Osteocyte (in vitro differentiated cells): ENCODE measurements at regions not wholly inside any gene's neighbourhood (a gene's known extent, or its start where the extent isn't known, plus 50 kb on each side); places are given as distances from the start of the nearest gene placed in this dataset.

Experiments used
- DNase-seq: peaks from one replicate; pipeline ENCODE4 v3.0.0; 2021; ENCODE audit warnings: mixed read lengths; ENCODE audit not compliant: unreplicated experiment; ENCODE audit errors: extremely low spot score
- H3K27ac Mint-ChIP-seq: one replicate; pipeline ENCODE4 v1.8.0; 2021; ENCODE audit warnings: mild to moderate bottlenecking, mixed read lengths; ENCODE audit not compliant: unreplicated experiment
- H3K27me3 Mint-ChIP-seq: one replicate; pipeline ENCODE4 v1.8.0; 2021; ENCODE audit warnings: mixed read lengths; ENCODE audit not compliant: unreplicated experiment
- H3K36me3 Mint-ChIP-seq: one replicate; pipeline ENCODE4 v1.8.0; 2021; ENCODE audit warnings: mixed read lengths; ENCODE audit not compliant: unreplicated experiment
- H3K4me1 Mint-ChIP-seq: one replicate; pipeline ENCODE4 v1.8.0; 2021; ENCODE audit warnings: mixed read lengths; ENCODE audit not compliant: unreplicated experiment
- H3K4me3 Mint-ChIP-seq: one replicate; pipeline ENCODE4 v1.8.0; 2021; ENCODE audit warnings: mild to moderate bottlenecking, moderate library complexity, mixed read lengths; ENCODE audit not compliant: unreplicated experiment
- H3K9me3 Mint-ChIP-seq: one replicate; pipeline ENCODE4 v1.8.0; 2021; ENCODE audit warnings: mixed read lengths; ENCODE audit not compliant: unreplicated experiment
- CTCF ChIP-seq: fragments of 200-600 bp; sonication (generic); IDR thresholded peaks from 2 replicates; pipeline ENCODE4 v1.5.0; 2021; ENCODE audit warnings: antibody characterized with exemption, mild to moderate bottlenecking, moderate library complexity

GRCh38 chr5:43851741-43852140 is 248.8 kb downstream of the NNT start:
- Mint-ChIP-seq H3K4me1 (no peaks in the 10 kb centered on the region), H3K36me3 (no peaks in the 10 kb centered on the region), H3K27ac (no peak overlapping the region), H3K27me3 (peaks cover 4% of the 10 kb centered on the region), H3K9me3 (no peaks in the 10 kb centered on the region), H3K4me3 (no peak overlapping the region)
- TF ChIP-seq CTCF, result no peak
- DNase-seq, result no peak

GRCh38 chr5:43840424-43841125 is 237.6 kb downstream of the NNT start:
- TF ChIP-seq CTCF, result no peak
- Mint-ChIP-seq H3K4me3 (no peak overlapping the region), H3K27ac (no peak overlapping the region), H3K27me3 (peaks cover 8% of the 10 kb centered on the region), H3K9me3 (no peaks in the 10 kb centered on the region), H3K36me3 (no peaks in the 10 kb centered on the region), H3K4me1 (no peaks in the 10 kb centered on the region)
- no peak for DNase-seq

GRCh38 chr5:43839218-43839617 is 236.2 kb downstream of the NNT start:
- DNase-seq, result no peak
- H3K4me1 Mint-ChIP-seq, result no peaks in the 10 kb centered on the region
- no peaks in the 10 kb centered on the region for H3K36me3 Mint-ChIP-seq
- no peaks in the 10 kb centered on the region for H3K9me3 Mint-ChIP-seq
- no peak overlapping the region for H3K4me3 Mint-ChIP-seq
- no peak for TF ChIP-seq CTCF
- no peak overlapping the region for H3K27ac Mint-ChIP-seq
- H3K27me3 Mint-ChIP-seq, result peaks cover 8% of the 10 kb centered on the region

- Mint-ChIP-seq H3K36me3 (no peaks in the 10 kb centered on the region), H3K4me3 (no peak overlapping the region), H3K27me3 (peaks cover 7% of the 10 kb centered on the region), H3K9me3 (no peaks in the 10 kb centered on the region), H3K4me1 (no peaks in the 10 kb centered on the region), H3K27ac (no peak overlapping the region)
- TF ChIP-seq CTCF, result no peak
- no peak for DNase-seq
Observed at GRCh38 chr5:43837996-43838395, 235.0 kb downstream of the NNT start.

- no peak for TF ChIP-seq CTCF
- H3K4me1 Mint-ChIP-seq, result no peaks in the 10 kb centered on the region
- no peak overlapping the region for H3K27ac Mint-ChIP-seq
- no peak for DNase-seq
- H3K27me3 Mint-ChIP-seq, result peaks cover 4% of the 10 kb centered on the region
- H3K9me3 Mint-ChIP-seq, result no peaks in the 10 kb centered on the region
- H3K4me3 Mint-ChIP-seq, result no peak overlapping the region
- H3K36me3 Mint-ChIP-seq, result no peaks in the 10 kb centered on the region
Observed at GRCh38 chr5:43837091-43837490, 234.1 kb downstream of the NNT start.
